ENCODE measurements at regions not wholly inside any gene's neighbourhood (a gene's known extent, or its start where the extent isn't known, plus 50 kb on each side); places are given as distances from the start of the nearest gene placed in this dataset.
"Not testable (repeated sequence)": the region's sequence is repeated elsewhere in the genome, so short reads cannot be mapped to it uniquely, and the experiment has no call there.

GRCh38 chr17:21558921-21559320, 133.4 kb upstream of the KCNJ18 start:
- not testable (repeated sequence) for DNase-seq

- no peak for DNase-seq
These were observed 128.1 kb upstream of the KCNJ18 start for GRCh38 chr17:21564262-21564661.

GRCh38 chr17:21564757-21565156, 127.6 kb upstream of the KCNJ18 start:
- not testable (repeated sequence) for DNase-seq

- not testable (repeated sequence) for DNase-seq
These were observed 121.9 kb upstream of the KCNJ18 start for GRCh38 chr17:21570427-21570826.

- not testable (repeated sequence) for DNase-seq
These were observed 120.2 kb upstream of the KCNJ18 start for GRCh38 chr17:21572148-21572547.

GRCh38 chr17:21573271-21573960, 118.9 kb upstream of the KCNJ18 start:
- not testable (repeated sequence) for DNase-seq

- DNase-seq = peak; percentile 51
These were observed 118.2 kb upstream of the KCNJ18 start for GRCh38 chr17:21573961-21574610.

- not testable (repeated sequence) for DNase-seq
These were observed 117.6 kb upstream of the KCNJ18 start for GRCh38 chr17:21574611-21575255.

- DNase-seq = not testable (repeated sequence)
These were observed 113.5 kb upstream of the KCNJ18 start for GRCh38 chr17:21578783-21579182.

- DNase-seq = no peak
These were observed 99.5 kb upstream of the KCNJ18 start for GRCh38 chr17:21592774-21593173.

GRCh38 chr17:21593452-21594105, 98.7 kb upstream of the KCNJ18 start:
- not testable (repeated sequence) for DNase-seq

- DNase-seq = no peak
These were observed 97.2 kb upstream of the KCNJ18 start for GRCh38 chr17:21595086-21595485.

GRCh38 chr17:21602176-21602575, 90.1 kb upstream of the KCNJ18 start:
- no peak for DNase-seq

GRCh38 chr17:21603292-21603691, 89.0 kb upstream of the KCNJ18 start:
- not testable (repeated sequence) for DNase-seq

GRCh38 chr17:21611443-21611842, 80.9 kb upstream of the KCNJ18 start:
- DNase-seq = not testable (repeated sequence)

- DNase-seq = not testable (repeated sequence)
These were observed 79.9 kb upstream of the KCNJ18 start for GRCh38 chr17:21612123-21613070.

GRCh38 chr17:21613071-21613429, 79.3 kb upstream of the KCNJ18 start:
- no peak for DNase-seq

GRCh38 chr17:21626987-21627386, 65.3 kb upstream of the KCNJ18 start:
- not testable (repeated sequence) for DNase-seq

Data from stimulated activated CD4-positive, alpha-beta T cell treated with anti-CD3 and anti-CD28 coated beads, Interleukin-1b, Interleukin-23, amount 100 ng/mL, for 48 hours (primary cell).